Fibroblast of lung (primary cell): ENCODE measurements at regions not wholly inside any gene's neighbourhood (a gene's known extent, or its start where the extent isn't known, plus 50 kb on each side); places are given as distances from the start of the nearest gene placed in this dataset.
A peak's percentile ranks its signal among the peaks of the same experiment; 100 is the strongest.

Source experiments
- DNase-seq, 2 donors: peaks; one replicate each; pipeline versions ENCODE4 v3.0.0 to v3.0.0-alpha.2; 2010; ENCODE audit warnings: low read depth in 2 of 2
- H2AFZ ChIP-seq: 2 replicates; pipeline ENCODE4 v1.5.1; 2012; ENCODE audit warnings: low read length, control low read depth, inconsistent platforms
- H3K27ac ChIP-seq: 2 replicates; pipeline ENCODE4 v1.5.1; 2011; ENCODE audit warnings: low read length, control low read depth; ENCODE audit not compliant: insufficient read depth
- H3K27me3 ChIP-seq: 2 replicates; pipeline ENCODE4 v1.5.1; 2011; ENCODE audit warnings: mild to moderate bottlenecking, low read length; ENCODE audit not compliant: control insufficient read depth, insufficient read depth
- H3K36me3 ChIP-seq: 2 replicates; pipeline ENCODE4 v1.5.1; 2011; ENCODE audit warnings: low read length; ENCODE audit not compliant: control insufficient read depth, insufficient read depth
- H3K4me1 ChIP-seq: 2 replicates; pipeline ENCODE4 v1.5.1; 2011; ENCODE audit warnings: low read length; ENCODE audit not compliant: control insufficient read depth, insufficient read depth; ENCODE audit errors: extremely low read depth
- H3K4me2 ChIP-seq: 2 replicates; pipeline ENCODE4 v1.5.1; 2011; ENCODE audit warnings: low read length, control low read depth; ENCODE audit not compliant: insufficient read depth; ENCODE audit errors: extremely low read depth
- H3K4me3 ChIP-seq, 4 experiments: fragments of 200-600 bp in 1 of 4; sonication (generic) in 1 of 4; replicated peaks in 1 of 4; 2 replicates each; pipeline ENCODE4 v1.5.1; 2011 to 2016; ENCODE audit warnings: low read length in 4 of 4, low read depth in 3 of 4, mild to moderate bottlenecking in 3 of 4, control low read depth in 2 of 4, inconsistent platforms in 1 of 4, mixed read lengths in 1 of 4; ENCODE audit not compliant: insufficient read depth in 1 of 4; ENCODE audit errors: control extremely low read depth in 1 of 4
- H3K79me2 ChIP-seq: 2 replicates; pipeline ENCODE4 v1.5.1; 2012; ENCODE audit warnings: mild to moderate bottlenecking, low read length, inconsistent platforms; ENCODE audit not compliant: control insufficient read depth, insufficient read depth
- H3K9ac ChIP-seq: 2 replicates; pipeline ENCODE4 v1.5.1; 2011; ENCODE audit warnings: mild to moderate bottlenecking, low read length, control low read depth; ENCODE audit not compliant: insufficient read depth
- H3K9me3 ChIP-seq: 2 replicates; pipeline ENCODE4 v1.5.1; 2012; ENCODE audit warnings: low read depth, low read length; ENCODE audit not compliant: control insufficient read depth, insufficient read depth
- H4K20me1 ChIP-seq: 2 replicates; pipeline ENCODE4 v1.5.1; 2011; ENCODE audit warnings: low read length; ENCODE audit not compliant: control insufficient read depth, insufficient read depth; ENCODE audit errors: extremely low read depth
- EZH2 ChIP-seq: IDR thresholded peaks from 2 replicates; pipeline ENCODE4 v1.5.1; 2012; ENCODE audit warnings: low read length, control low read depth, mild to moderate bottlenecking; ENCODE audit errors: missing control alignments
- TF ChIP-seq, protein P1 (sequence below), 2 donors: IDR thresholded peaks in 1 of 2; conservative IDR thresholded peaks in 1 of 2; 1 replicate in 1 of 2; 2 replicates in 1 of 2; pipeline ENCODE4 v1.5.1; 2011 to 2012; ENCODE audit warnings: low read length in 2 of 2, control low read depth in 1 of 2, inconsistent platforms in 1 of 2, low read depth in 1 of 2, mild to moderate bottlenecking in 1 of 2

DNA sequence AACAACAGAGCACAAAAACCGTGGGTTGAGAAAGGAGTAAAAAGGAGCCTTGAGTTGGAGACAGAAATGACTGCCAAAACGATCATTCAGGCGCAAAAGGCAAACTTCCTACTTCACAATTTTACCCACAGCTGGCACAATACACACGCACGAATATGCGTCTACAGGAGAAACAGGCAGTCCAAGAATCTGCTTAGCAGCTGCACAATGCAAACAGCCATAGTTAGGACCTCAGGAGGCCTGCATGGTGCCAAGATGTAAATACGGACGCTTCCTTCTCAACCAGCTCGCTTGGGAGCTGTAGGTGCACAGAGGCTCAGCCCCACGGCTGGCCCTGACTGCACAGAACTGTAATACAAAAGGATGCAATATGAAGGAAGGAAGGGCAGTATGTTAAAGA is 250.1 kb upstream of the CAND1 start:
- Histone ChIP-seq H4K20me1 (no peaks in the 10 kb centered on the region), H3K36me3 (no peaks in the 10 kb centered on the region), H3K4me2 (no peak overlapping the region), H3K27ac (no peak overlapping the region), H3K9me3 (no peaks in the 10 kb centered on the region), H3K9ac (no peak overlapping the region), H3K4me3 (no peak overlapping the region), H2AFZ (no peak overlapping the region), H3K79me2 (no peaks in the 10 kb centered on the region), H3K27me3 (no peaks in the 10 kb centered on the region), H3K4me1 (no peaks in the 10 kb centered on the region)
- TF ChIP-seq EZH2: no peak
- TF ChIP-seq, protein P1, sequence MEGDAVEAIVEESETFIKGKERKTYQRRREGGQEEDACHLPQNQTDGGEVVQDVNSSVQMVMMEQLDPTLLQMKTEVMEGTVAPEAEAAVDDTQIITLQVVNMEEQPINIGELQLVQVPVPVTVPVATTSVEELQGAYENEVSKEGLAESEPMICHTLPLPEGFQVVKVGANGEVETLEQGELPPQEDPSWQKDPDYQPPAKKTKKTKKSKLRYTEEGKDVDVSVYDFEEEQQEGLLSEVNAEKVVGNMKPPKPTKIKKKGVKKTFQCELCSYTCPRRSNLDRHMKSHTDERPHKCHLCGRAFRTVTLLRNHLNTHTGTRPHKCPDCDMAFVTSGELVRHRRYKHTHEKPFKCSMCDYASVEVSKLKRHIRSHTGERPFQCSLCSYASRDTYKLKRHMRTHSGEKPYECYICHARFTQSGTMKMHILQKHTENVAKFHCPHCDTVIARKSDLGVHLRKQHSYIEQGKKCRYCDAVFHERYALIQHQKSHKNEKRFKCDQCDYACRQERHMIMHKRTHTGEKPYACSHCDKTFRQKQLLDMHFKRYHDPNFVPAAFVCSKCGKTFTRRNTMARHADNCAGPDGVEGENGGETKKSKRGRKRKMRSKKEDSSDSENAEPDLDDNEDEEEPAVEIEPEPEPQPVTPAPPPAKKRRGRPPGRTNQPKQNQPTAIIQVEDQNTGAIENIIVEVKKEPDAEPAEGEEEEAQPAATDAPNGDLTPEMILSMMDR (conservative IDR thresholded peaks at IDR 0.05 in 1 of 2, IDR thresholded peaks at IDR 0.05 in 1 of 2; ENCODE audit: low read depth in 1 of 2, low read length in 2 of 2): no peak
- DNase-seq: peak in 1 of 2 donors; percentile 59

DNA sequence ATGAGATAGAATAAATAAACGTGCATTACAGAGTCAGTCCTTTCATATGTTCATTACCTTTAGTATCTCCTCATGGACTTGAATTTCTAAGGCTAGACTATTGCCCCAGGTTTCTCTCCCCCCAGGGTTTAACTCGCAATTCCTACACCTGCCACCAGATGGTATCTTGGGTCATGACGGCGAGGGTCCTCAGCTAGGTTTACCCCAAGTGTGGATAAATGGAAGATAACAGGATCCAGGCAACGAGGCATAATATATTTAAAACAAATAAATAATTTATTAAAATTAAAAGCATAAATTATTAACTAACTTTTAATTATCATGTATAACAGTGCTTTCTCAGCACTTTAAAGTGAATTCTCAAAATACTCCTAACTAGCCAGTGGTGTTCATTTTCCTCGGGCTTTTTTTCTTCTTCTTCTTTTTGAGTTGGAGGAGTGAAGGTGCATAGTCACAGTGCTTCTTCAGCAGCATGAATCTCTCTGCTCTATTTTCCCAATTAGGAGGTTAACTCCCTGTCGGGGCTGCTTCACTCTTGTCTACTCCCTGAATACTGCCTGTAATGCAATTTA is 243.5 kb upstream of the CAND1 start:
- H3K36me3 ChIP-seq: no peaks in the 10 kb centered on the region
- no peak overlapping the region for H3K27ac ChIP-seq
- no peak overlapping the region for H3K4me2 ChIP-seq
- peak in 1 of 2 donors; percentile 11 for DNase-seq
- H3K4me1 ChIP-seq: no peaks in the 10 kb centered on the region
- H3K9ac ChIP-seq: no peak overlapping the region
- TF ChIP-seq EZH2: no peak
- TF ChIP-seq, protein P1 (conservative IDR thresholded peaks at IDR 0.05 in 1 of 2, IDR thresholded peaks at IDR 0.05 in 1 of 2; ENCODE audit: low read depth in 1 of 2, low read length in 2 of 2): peak; percentile 65 to 74
- H3K27me3 ChIP-seq: no peaks in the 10 kb centered on the region
- no peak overlapping the region for H3K4me3 ChIP-seq
- no peaks in the 10 kb centered on the region for H3K79me2 ChIP-seq
- no peaks in the 10 kb centered on the region for H4K20me1 ChIP-seq
- H2AFZ ChIP-seq: no peak overlapping the region
- no peaks in the 10 kb centered on the region for H3K9me3 ChIP-seq

DNA sequence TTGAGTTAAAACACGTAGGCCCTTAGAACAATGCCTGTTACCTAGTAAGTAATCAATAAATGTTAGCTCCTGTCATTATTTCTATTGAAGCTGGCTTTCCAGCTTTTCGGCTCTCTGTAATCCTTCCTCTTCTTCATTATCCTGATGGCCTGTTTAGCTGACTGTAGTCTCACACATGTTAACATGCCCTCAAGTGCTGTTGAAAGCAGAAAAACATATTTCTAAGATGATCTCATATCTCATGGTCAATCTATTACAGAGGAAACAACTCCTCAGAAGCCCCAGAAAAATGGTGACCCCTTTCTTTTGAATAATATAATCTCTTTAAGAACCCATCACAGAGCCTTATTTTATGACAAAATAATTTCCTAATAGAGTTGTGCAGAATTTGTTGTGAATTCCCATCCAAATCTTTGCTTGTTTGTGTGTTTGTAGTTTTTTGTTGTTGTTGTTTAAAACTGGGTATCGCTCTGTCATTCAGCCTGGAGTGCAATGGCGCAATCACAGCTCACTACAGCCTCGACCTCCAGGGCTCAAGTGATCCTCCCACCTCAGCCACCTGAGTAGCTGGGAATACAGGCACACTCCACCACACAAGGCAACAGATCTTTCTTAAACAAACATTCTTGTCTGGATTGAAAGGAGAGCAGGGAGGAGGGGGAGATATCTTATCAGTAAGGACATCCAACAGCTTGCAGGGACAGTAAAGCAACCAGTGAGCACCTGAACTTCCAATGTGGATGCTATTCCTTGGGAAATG is 242.5 kb upstream of the CAND1 start:
- H3K4me3 ChIP-seq: no peak overlapping the region
- H3K9me3 ChIP-seq: no peaks in the 10 kb centered on the region
- no peaks in the 10 kb centered on the region for H4K20me1 ChIP-seq
- H3K4me2 ChIP-seq: no peak overlapping the region
- no peaks in the 10 kb centered on the region for H3K27me3 ChIP-seq
- no peak overlapping the region for H2AFZ ChIP-seq
- no peaks in the 10 kb centered on the region for H3K79me2 ChIP-seq
- no peaks in the 10 kb centered on the region for H3K4me1 ChIP-seq
- no peaks in the 10 kb centered on the region for H3K36me3 ChIP-seq
- no peak overlapping the region for H3K27ac ChIP-seq
- no peak overlapping the region for H3K9ac ChIP-seq
- DNase-seq: no peak
- TF ChIP-seq, protein P1 (conservative IDR thresholded peaks at IDR 0.05 in 1 of 2, IDR thresholded peaks at IDR 0.05 in 1 of 2; ENCODE audit: low read depth in 1 of 2, low read length in 2 of 2): no peak
- no peak for TF ChIP-seq EZH2
